WTC11 (cell line): ENCODE measurements at regions not wholly inside any gene's neighbourhood (a gene's known extent, or its start where the extent isn't known, plus 50 kb on each side); places are given as distances from the start of the nearest gene placed in this dataset.

ENCODE experiments used
- ATAC-seq: fragments of 200-7000 bp; cut with Tn5 transposase; 2 replicates; pipeline ENCODE4 v1.10.0; 2021; ENCODE audit warnings: mild to moderate bottlenecking, moderate library complexity
- CTCF ChIA-PET: fragments of 300-600 bp; sonication (Branson Sonifier 250); formaldehyde crosslinking; loops from one replicate; lab custom pipeline; 2021; ENCODE audit warnings: antibody characterized with exemption; lab: Charles Lee
- POLR2A ChIA-PET: fragments of 350-600 bp; sonication (Branson Sonifier 250); formaldehyde crosslinking; loops from one replicate; lab custom pipeline; 2021; ENCODE audit warnings: antibody characterized with exemption; lab: Charles Lee
- DNase-seq: peaks from one replicate; pipeline ENCODE4 v3.0.0; 2021; ENCODE audit warnings: low spot score
- H3K27ac Mint-ChIP-seq: 2 replicates; pipeline ENCODE4 v1.8.0; 2021; ENCODE audit warnings: mixed read lengths
- H3K27me3 Mint-ChIP-seq: 2 replicates; pipeline ENCODE4 v1.8.0; 2021; ENCODE audit warnings: low read depth, mild to moderate bottlenecking, moderate library complexity, mixed read lengths
- H3K36me3 Mint-ChIP-seq: 2 replicates; pipeline ENCODE4 v1.8.0; 2021; ENCODE audit warnings: mixed read lengths
- H3K4me1 Mint-ChIP-seq: 2 replicates; pipeline ENCODE4 v1.8.0; 2022; ENCODE audit warnings: mixed read lengths
- H3K4me3 Mint-ChIP-seq: 2 replicates; pipeline ENCODE4 v1.8.0; 2021; ENCODE audit warnings: mild to moderate bottlenecking, moderate library complexity, mixed read lengths
- H3K9me3 Mint-ChIP-seq: 2 replicates; pipeline ENCODE4 v1.8.0; 2021; ENCODE audit warnings: mixed read lengths
- ATF1 ChIP-seq: sonication (generic); formaldehyde crosslinking; IDR thresholded peaks from 2 replicates; pipeline ENCODE4 v1.8.1; 2023; ENCODE audit warnings: mild to moderate bottlenecking, moderate library complexity, missing genetic modification reagents
- FOXP1 ChIP-seq: sonication (generic); formaldehyde crosslinking; IDR thresholded peaks from 2 replicates; pipeline ENCODE4 v1.8.0; 2022; ENCODE audit warnings: missing genetic modification reagents, mild to moderate bottlenecking, moderate library complexity, borderline replicate concordance
- HMGA2 ChIP-seq: fragments of 250-450 bp; sonication (Bioruptor Pico); IDR thresholded peaks from 2 replicates; pipeline ENCODE4 v1.4.0; 2021; ENCODE audit warnings: mild to moderate bottlenecking, moderate library complexity
- JAZF1 ChIP-seq: fragments of 250-450 bp; sonication (Bioruptor Pico); IDR thresholded peaks from 2 replicates; pipeline ENCODE4 v1.9.0; 2021; ENCODE audit warnings: moderate library complexity, mild to moderate bottlenecking, inconsistent platforms
- NR1H2 ChIP-seq: sonication (generic); formaldehyde crosslinking; IDR thresholded peaks from 2 replicates; pipeline ENCODE4 v1.9.0; 2021; ENCODE audit warnings: mild to moderate bottlenecking, moderate library complexity, missing genetic modification reagents
- RORB ChIP-seq: fragments of 250-450 bp; sonication (Bioruptor Pico); IDR thresholded peaks from 2 replicates; pipeline ENCODE4 v1.9.0; 2021; ENCODE audit warnings: mild to moderate bottlenecking
- SMAD3 ChIP-seq: sonication (generic); formaldehyde crosslinking; IDR thresholded peaks from 2 replicates; pipeline ENCODE4 v1.8.0; 2022; ENCODE audit warnings: missing genetic modification reagents, mild to moderate bottlenecking, borderline replicate concordance
- SOX15 ChIP-seq: fragments of 250-450 bp; sonication (Bioruptor Pico); IDR thresholded peaks from 2 replicates; pipeline ENCODE4 v1.9.0; 2021; ENCODE audit warnings: mild to moderate bottlenecking
- TEAD4 ChIP-seq: sonication (generic); formaldehyde crosslinking; IDR thresholded peaks from 2 replicates; pipeline ENCODE4 v1.8.0; 2022; ENCODE audit warnings: mild to moderate bottlenecking, missing genetic modification reagents
- ZNF219 ChIP-seq: sonication (generic); formaldehyde crosslinking; IDR thresholded peaks from 2 replicates; pipeline ENCODE4 v1.8.0; 2023; ENCODE audit warnings: missing genetic modification reagents, mild to moderate bottlenecking, borderline replicate concordance
- ZNF396 ChIP-seq: fragments of 250-450 bp; sonication (Bioruptor Pico); IDR thresholded peaks from 2 replicates; pipeline ENCODE4 v1.8.0; 2021; ENCODE audit warnings: mild to moderate bottlenecking, moderate library complexity, borderline replicate concordance
- TF ChIP-seq, protein P1 (sequence below): fragments of 200-600 bp; IDR thresholded peaks from 2 replicates; pipeline ENCODE4 v1.8.0; 2022; ENCODE audit warnings: antibody characterized with exemption
- TF ChIP-seq, protein P2 (sequence below): sonication (generic); formaldehyde crosslinking; IDR thresholded peaks from 2 replicates; pipeline ENCODE4 v1.8.1; 2022; ENCODE audit warnings: mild to moderate bottlenecking, moderate library complexity, missing genetic modification reagents
- TF ChIP-seq, protein P3 (sequence below): fragments of 250-450 bp; sonication (Bioruptor Pico); IDR thresholded peaks from 2 replicates; pipeline ENCODE4 v2.1.2; 2022; ENCODE audit warnings: mild to moderate bottlenecking, moderate library complexity
- TF ChIP-seq, protein P4 (sequence below): fragments of 250-450 bp; sonication (Bioruptor Pico); IDR thresholded peaks from 2 replicates; pipeline ENCODE4 v1.9.0; 2021; ENCODE audit warnings: mild to moderate bottlenecking, borderline replicate concordance
- TF ChIP-seq, protein P5 (sequence below): sonication (generic); formaldehyde crosslinking; IDR thresholded peaks from 2 replicates; pipeline ENCODE4 v1.8.1; 2023; ENCODE audit warnings: mild to moderate bottlenecking, moderate library complexity, missing genetic modification reagents
- TF ChIP-seq, protein P6 (sequence below): sonication (generic); formaldehyde crosslinking; IDR thresholded peaks from 2 replicates; pipeline ENCODE4 v1.8.1; 2023; ENCODE audit warnings: mild to moderate bottlenecking, missing genetic modification reagents
- TF ChIP-seq, protein P7 (sequence below): sonication (generic); formaldehyde crosslinking; IDR thresholded peaks from 2 replicates; pipeline ENCODE4 v1.8.1; 2022; ENCODE audit warnings: low read depth, missing genetic modification reagents, borderline replicate concordance

DNA sequence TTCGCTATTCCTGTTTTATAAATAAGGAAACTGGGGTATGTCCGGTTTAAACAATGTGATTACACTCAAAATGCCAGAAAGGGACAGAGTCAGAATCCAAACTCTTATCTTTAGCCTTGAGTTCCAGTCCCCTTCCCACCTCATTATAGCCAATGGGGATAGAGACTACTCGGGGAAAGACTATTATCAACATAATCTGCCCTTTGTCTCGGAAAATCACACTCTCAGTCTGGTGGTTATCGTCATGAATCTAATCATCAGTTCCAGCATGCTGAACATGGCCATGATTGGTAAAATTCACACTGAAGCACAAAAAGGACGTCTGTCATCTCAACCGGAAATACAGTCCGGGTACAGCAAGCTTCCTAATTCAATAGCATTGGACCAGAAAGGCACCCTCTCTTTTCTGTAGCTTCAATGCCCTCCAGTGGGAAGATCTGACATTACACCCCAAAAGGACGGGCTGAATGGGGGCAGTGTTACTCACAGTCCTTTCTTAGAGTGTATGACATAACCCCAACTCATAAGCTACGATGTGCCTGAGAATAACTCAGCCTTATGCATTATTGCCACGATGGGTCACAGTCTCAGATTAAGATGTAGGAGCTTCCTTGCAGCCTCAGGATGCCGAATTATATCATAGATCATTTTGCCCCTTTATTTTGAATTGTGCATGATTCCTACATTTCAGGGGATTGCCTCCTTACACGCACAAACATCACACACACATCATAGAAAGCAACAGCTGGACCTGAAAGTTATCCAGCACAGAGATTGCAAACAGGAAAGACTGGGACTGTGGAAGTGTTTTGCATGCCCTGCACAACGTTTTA, 390.4 kb upstream of the LMCD1 start:
- Mint-ChIP-seq H3K27me3 (no peaks in the 10 kb centered on the region), H3K4me1 (peaks cover 36% of the 10 kb centered on the region), H3K4me3 (no peak overlapping the region), H3K27ac (no peak overlapping the region), H3K36me3 (no peaks in the 10 kb centered on the region), H3K9me3 (no peaks in the 10 kb centered on the region)
- ChIA-PET CTCF (interaction anchor here (0.5 to 4.1 kb wide), 17 partner anchors 16 to 825 kb away, joined by 3 to 35 read pairs (median 3); no protein-coding TSS in a partner anchor), POLR2A (no interaction called here)
- TF ChIP-seq SOX15 (CRISPR knock-in tag) (no peak), HMGA2 (CRISPR knock-in tag) (no peak), ZNF219 (CRISPR knock-in tag) (no peak), ATF1 (no peak)
- TF ChIP-seq, protein P1, sequence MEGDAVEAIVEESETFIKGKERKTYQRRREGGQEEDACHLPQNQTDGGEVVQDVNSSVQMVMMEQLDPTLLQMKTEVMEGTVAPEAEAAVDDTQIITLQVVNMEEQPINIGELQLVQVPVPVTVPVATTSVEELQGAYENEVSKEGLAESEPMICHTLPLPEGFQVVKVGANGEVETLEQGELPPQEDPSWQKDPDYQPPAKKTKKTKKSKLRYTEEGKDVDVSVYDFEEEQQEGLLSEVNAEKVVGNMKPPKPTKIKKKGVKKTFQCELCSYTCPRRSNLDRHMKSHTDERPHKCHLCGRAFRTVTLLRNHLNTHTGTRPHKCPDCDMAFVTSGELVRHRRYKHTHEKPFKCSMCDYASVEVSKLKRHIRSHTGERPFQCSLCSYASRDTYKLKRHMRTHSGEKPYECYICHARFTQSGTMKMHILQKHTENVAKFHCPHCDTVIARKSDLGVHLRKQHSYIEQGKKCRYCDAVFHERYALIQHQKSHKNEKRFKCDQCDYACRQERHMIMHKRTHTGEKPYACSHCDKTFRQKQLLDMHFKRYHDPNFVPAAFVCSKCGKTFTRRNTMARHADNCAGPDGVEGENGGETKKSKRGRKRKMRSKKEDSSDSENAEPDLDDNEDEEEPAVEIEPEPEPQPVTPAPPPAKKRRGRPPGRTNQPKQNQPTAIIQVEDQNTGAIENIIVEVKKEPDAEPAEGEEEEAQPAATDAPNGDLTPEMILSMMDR, result peak; percentile 72
- TF ChIP-seq, protein P2, sequence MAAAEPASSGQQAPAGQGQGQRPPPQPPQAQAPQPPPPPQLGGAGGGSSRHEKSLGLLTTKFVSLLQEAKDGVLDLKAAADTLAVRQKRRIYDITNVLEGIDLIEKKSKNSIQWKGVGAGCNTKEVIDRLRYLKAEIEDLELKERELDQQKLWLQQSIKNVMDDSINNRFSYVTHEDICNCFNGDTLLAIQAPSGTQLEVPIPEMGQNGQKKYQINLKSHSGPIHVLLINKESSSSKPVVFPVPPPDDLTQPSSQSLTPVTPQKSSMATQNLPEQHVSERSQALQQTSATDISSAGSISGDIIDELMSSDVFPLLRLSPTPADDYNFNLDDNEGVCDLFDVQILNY, result no peak
- ATAC-seq (peak; percentile 90), DNase-seq (peak; percentile 78)

DNA sequence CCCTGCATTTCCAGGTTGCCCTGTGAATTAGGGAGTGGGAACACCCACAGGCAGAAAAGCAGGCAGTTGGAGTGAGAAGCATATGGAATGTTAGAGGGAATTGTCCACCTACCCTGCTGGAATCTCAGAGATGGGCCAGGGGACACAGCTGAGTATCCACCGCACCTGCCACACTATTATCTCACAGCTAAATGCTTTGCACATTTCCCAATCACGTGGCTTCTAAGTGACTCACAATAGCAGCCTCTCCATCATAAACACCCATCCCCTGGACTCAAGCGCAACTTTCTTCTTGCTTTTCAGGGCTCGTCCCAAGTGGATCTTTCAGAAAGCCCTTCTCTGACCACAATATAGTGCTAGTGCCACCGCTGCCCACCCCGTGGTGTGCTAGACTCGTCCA, 389.0 kb upstream of the LMCD1 start:
- peaks cover 6% of the 10 kb centered on the region for H3K9me3 Mint-ChIP-seq
- H3K27ac Mint-ChIP-seq, result no peak overlapping the region
- H3K36me3 Mint-ChIP-seq, result no peaks in the 10 kb centered on the region
- ATAC-seq (no peak), DNase-seq (no peak)
- H3K4me1 Mint-ChIP-seq, result peaks cover 36% of the 10 kb centered on the region
- H3K27me3 Mint-ChIP-seq, result no peaks in the 10 kb centered on the region
- H3K4me3 Mint-ChIP-seq, result no peak overlapping the region
- CTCF ChIA-PET, result interaction anchor here (1.0 to 4.1 kb wide), 5 partner anchors 17 to 305 kb away, joined by 3 to 35 read pairs (median 10); no protein-coding TSS in a partner anchor
- POLR2A ChIA-PET, result no interaction called here
- TF ChIP-seq SMAD3 (CRISPR knock-in tag) (no peak), TEAD4 (CRISPR knock-in tag) (no peak), FOXP1 (CRISPR knock-in tag) (no peak), NR1H2 (CRISPR knock-in tag) (no peak), HMGA2 (CRISPR knock-in tag) (no peak), RORB (CRISPR knock-in tag) (no peak), ZNF396 (CRISPR knock-in tag) (no peak), JAZF1 (no peak)
- TF ChIP-seq, protein P3, sequence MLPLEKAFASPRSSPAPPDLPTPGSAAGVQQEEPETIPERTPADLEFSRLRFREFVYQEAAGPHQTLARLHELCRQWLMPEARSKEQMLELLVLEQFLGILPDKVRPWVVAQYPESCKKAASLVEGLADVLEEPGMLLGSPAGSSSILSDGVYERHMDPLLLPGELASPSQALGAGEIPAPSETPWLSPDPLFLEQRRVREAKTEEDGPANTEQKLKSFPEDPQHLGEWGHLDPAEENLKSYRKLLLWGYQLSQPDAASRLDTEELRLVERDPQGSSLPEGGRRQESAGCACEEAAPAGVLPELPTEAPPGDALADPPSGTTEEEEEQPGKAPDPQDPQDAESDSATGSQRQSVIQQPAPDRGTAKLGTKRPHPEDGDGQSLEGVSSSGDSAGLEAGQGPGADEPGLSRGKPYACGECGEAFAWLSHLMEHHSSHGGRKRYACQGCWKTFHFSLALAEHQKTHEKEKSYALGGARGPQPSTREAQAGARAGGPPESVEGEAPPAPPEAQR (CRISPR knock-in tag), result no peak
- TF ChIP-seq, protein P4, sequence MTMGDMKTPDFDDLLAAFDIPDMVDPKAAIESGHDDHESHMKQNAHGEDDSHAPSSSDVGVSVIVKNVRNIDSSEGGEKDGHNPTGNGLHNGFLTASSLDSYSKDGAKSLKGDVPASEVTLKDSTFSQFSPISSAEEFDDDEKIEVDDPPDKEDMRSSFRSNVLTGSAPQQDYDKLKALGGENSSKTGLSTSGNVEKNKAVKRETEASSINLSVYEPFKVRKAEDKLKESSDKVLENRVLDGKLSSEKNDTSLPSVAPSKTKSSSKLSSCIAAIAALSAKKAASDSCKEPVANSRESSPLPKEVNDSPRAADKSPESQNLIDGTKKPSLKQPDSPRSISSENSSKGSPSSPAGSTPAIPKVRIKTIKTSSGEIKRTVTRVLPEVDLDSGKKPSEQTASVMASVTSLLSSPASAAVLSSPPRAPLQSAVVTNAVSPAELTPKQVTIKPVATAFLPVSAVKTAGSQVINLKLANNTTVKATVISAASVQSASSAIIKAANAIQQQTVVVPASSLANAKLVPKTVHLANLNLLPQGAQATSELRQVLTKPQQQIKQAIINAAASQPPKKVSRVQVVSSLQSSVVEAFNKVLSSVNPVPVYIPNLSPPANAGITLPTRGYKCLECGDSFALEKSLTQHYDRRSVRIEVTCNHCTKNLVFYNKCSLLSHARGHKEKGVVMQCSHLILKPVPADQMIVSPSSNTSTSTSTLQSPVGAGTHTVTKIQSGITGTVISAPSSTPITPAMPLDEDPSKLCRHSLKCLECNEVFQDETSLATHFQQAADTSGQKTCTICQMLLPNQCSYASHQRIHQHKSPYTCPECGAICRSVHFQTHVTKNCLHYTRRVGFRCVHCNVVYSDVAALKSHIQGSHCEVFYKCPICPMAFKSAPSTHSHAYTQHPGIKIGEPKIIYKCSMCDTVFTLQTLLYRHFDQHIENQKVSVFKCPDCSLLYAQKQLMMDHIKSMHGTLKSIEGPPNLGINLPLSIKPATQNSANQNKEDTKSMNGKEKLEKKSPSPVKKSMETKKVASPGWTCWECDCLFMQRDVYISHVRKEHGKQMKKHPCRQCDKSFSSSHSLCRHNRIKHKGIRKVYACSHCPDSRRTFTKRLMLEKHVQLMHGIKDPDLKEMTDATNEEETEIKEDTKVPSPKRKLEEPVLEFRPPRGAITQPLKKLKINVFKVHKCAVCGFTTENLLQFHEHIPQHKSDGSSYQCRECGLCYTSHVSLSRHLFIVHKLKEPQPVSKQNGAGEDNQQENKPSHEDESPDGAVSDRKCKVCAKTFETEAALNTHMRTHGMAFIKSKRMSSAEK (CRISPR knock-in tag), result no peak
- TF ChIP-seq, protein P5, sequence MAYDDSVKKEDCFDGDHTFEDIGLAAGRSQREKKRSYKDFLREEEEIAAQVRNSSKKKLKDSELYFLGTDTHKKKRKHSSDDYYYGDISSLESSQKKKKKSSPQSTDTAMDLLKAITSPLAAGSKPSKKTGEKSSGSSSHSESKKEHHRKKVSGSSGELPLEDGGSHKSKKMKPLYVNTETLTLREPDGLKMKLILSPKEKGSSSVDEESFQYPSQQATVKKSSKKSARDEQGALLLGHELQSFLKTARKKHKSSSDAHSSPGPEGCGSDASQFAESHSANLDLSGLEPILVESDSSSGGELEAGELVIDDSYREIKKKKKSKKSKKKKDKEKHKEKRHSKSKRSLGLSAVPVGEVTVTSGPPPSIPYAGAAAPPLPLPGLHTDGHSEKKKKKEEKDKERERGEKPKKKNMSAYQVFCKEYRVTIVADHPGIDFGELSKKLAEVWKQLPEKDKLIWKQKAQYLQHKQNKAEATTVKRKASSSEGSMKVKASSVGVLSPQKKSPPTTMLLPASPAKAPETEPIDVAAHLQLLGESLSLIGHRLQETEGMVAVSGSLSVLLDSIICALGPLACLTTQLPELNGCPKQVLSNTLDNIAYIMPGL (CRISPR knock-in tag), result no peak
- TF ChIP-seq, protein P6, sequence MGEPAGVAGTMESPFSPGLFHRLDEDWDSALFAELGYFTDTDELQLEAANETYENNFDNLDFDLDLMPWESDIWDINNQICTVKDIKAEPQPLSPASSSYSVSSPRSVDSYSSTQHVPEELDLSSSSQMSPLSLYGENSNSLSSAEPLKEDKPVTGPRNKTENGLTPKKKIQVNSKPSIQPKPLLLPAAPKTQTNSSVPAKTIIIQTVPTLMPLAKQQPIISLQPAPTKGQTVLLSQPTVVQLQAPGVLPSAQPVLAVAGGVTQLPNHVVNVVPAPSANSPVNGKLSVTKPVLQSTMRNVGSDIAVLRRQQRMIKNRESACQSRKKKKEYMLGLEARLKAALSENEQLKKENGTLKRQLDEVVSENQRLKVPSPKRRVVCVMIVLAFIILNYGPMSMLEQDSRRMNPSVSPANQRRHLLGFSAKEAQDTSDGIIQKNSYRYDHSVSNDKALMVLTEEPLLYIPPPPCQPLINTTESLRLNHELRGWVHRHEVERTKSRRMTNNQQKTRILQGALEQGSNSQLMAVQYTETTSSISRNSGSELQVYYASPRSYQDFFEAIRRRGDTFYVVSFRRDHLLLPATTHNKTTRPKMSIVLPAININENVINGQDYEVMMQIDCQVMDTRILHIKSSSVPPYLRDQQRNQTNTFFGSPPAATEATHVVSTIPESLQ (CRISPR knock-in tag), result no peak
- TF ChIP-seq, protein P7, sequence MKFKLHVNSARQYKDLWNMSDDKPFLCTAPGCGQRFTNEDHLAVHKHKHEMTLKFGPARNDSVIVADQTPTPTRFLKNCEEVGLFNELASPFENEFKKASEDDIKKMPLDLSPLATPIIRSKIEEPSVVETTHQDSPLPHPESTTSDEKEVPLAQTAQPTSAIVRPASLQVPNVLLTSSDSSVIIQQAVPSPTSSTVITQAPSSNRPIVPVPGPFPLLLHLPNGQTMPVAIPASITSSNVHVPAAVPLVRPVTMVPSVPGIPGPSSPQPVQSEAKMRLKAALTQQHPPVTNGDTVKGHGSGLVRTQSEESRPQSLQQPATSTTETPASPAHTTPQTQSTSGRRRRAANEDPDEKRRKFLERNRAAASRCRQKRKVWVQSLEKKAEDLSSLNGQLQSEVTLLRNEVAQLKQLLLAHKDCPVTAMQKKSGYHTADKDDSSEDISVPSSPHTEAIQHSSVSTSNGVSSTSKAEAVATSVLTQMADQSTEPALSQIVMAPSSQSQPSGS (CRISPR knock-in tag), result no peak
